ENCODE measurements at regions not wholly inside any gene's neighbourhood (a gene's known extent, or its start where the extent isn't known, plus 50 kb on each side); places are given as distances from the start of the nearest gene placed in this dataset.

DNA sequence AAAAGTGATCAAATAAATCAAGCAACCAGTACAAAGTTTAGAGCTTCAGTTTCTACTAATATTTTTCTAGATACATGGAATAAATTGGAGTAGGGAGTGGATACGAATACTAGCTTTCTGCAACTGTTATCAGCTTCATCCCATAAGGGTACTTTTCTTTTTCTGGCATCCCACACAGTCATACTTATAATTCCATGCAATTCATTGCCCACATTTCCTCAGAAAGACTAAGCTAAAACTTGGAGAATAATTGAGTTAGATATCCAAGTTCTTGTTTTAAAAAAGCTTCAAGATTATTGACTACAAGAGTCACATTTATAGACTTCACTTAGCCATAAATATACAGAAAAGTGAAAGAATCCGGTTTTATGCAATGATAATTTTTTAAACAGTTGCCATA is 186.9 kb downstream of the OLFM4 start:
- TF ChIP-seq, protein P1, sequence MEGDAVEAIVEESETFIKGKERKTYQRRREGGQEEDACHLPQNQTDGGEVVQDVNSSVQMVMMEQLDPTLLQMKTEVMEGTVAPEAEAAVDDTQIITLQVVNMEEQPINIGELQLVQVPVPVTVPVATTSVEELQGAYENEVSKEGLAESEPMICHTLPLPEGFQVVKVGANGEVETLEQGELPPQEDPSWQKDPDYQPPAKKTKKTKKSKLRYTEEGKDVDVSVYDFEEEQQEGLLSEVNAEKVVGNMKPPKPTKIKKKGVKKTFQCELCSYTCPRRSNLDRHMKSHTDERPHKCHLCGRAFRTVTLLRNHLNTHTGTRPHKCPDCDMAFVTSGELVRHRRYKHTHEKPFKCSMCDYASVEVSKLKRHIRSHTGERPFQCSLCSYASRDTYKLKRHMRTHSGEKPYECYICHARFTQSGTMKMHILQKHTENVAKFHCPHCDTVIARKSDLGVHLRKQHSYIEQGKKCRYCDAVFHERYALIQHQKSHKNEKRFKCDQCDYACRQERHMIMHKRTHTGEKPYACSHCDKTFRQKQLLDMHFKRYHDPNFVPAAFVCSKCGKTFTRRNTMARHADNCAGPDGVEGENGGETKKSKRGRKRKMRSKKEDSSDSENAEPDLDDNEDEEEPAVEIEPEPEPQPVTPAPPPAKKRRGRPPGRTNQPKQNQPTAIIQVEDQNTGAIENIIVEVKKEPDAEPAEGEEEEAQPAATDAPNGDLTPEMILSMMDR (conservative IDR thresholded peaks at IDR 0.05): no peak
- no peak for TF ChIP-seq ZFX (IDR thresholded peaks at IDR 0.05)
- no peak overlapping the region for H3K27ac ChIP-seq

DNA sequence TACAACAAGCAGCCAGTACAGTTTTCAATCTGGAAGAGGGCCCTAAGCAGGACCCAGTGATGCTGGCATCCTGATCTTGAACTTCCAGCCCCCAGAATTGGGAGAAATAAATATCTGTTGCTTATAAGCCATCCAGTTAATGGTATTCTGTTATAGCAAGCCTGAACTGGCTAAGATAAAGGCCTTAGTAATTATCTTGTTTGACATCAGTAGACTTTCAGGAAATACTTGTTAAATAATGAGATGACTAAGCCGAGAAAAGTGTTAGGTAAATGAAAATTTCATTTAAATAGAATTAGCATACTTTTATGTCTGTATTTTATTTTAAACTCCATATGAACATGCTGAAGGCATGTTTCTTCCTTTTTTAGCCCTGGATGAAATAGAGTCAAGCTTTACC is 188.2 kb downstream of the OLFM4 start:
- H3K27ac ChIP-seq: no peak overlapping the region
- TF ChIP-seq, protein P1 (conservative IDR thresholded peaks at IDR 0.05): no peak
- TF ChIP-seq ZFX (IDR thresholded peaks at IDR 0.05): no peak

DNA sequence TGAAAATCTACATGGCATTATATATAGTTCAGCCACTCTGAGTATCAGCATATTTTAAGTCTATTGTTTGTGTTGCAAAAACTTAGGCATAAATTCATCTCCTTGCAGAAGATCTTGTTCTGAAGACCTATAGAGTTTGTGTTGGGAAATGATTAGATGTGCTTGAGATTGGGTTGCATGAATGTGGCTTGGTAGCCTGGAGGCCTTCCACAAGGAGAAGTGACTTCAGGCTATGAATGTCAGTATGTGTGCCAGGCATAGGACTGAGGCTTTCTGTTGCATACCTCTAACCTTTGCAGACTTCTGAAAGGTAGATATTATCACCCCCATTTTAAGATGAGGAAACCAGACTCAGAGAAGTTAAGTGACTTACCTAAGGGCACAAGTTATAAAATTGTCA is 188.6 kb downstream of the OLFM4 start:
- TF ChIP-seq ZFX (IDR thresholded peaks at IDR 0.05): no peak
- TF ChIP-seq, protein P1 (conservative IDR thresholded peaks at IDR 0.05): no peak
- H3K27ac ChIP-seq: no peak overlapping the region

DNA sequence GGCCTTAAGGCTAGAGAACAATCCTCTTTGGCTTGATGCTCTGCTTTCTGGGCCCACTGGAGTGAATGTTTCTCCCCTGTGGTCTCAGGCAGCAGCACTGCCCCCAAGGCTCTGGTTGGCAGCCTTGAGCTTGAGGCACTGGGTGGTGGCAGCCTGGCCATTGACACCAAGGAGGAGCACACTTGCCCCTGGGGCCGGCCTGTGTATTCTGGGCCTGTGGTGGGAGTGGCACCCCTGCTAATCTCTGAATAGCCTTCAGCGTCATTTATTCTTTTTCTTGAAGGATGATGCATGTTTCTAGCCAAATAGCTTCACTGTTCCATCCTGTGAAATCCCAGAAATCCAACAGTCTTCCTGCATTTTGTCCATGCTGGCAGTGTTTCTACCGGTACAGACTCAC is 191.4 kb downstream of the OLFM4 start:
- TF ChIP-seq, protein P1 (conservative IDR thresholded peaks at IDR 0.05): no peak
- no peak for TF ChIP-seq ZFX (IDR thresholded peaks at IDR 0.05)

DNA sequence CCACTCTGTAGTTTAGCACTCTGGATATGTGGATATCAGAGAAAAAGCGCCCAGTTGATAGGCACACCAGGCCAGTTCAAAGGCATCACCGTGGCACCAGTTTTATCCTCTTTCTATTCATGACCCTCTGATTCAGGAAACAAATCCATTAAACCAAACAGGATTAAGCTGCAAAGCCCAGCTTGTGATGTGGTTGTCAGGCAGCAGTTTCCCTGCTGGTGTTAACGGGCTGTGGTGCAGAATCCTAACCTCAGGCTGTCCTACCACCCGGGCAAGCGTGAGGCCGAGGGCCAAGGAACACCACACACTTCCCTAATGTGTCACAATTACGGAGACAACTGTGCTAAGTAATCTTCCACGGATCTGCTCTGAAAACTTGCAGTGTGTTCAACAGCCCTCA is 209.1 kb downstream of the OLFM4 start:
- H3K27ac ChIP-seq: no peak overlapping the region
- no peak for TF ChIP-seq ZFX (IDR thresholded peaks at IDR 0.05)
- TF ChIP-seq, protein P1 (conservative IDR thresholded peaks at IDR 0.05): no peak

More for the DNA sequence above, 191.4 kb downstream of the OLFM4 start:
- H3K27ac ChIP-seq: no peak overlapping the region

DNA sequence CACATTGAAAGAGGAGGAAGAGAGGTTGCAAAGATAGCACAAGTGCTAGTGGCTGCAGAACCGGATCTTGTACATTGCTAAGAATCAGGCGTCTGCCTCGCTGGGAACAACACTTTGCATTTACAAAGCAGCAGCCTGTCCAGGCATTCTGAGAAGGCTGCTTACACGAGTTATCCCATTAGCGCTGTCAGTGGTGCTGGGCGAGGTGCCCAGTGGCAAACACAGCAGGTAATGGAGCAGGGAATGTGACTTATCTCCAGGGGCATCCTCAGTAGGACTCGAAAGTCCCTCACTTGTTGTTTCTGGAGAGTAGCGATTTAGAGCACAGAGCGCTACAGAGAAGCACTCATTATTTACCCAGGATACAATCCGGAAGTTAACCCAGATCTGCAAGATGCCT is 209.6 kb downstream of the OLFM4 start:
- no peak for TF ChIP-seq ZFX (IDR thresholded peaks at IDR 0.05)
- TF ChIP-seq, protein P1 (conservative IDR thresholded peaks at IDR 0.05): no peak
- H3K27ac ChIP-seq: no peak overlapping the region

DNA sequence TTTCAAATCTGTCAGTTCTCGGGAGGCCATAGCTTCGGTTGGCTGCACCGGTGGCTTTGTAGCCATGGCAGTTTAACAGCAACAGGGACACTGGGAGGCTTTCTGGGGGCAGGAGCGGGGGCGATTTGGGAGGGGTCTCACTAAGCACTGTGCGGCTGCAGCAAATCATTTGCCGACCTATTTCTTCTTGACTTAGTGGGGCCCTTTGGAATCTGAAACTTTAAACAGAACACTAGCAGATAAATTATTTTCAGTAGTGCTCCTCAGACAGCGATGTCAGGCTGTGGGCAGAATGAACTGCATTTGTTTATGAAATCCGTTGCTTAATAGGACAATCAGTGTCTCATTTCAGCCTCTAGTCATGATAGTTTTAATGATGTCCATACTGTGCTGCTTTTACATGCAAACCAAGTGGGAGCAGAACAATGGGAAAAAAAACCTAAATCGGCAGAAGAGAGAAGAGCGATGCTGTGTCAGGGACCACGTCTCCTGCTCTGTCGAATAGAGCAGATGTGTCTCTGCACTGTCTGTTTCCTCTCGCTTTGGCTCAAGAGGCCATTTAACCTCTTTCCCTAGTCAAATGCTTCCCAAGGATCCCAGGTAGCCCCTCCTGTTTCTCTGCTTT is 211.9 kb downstream of the OLFM4 start:
- no peak for TF ChIP-seq ZFX (IDR thresholded peaks at IDR 0.05)
- TF ChIP-seq, protein P1 (conservative IDR thresholded peaks at IDR 0.05): no peak
- H3K27ac ChIP-seq: no peak overlapping the region
